HepG2 (cell line): ENCODE measurements at regions not wholly inside any gene's neighbourhood (a gene's known extent, or its start where the extent isn't known, plus 50 kb on each side); places are given as distances from the start of the nearest gene placed in this dataset.

Experiments
- CHD4 ChIP-seq: fragments of 200-600 bp; sonication (generic); IDR thresholded peaks from 2 replicates; pipeline ENCODE4 v1.7.0; 2017; ENCODE audit warnings: mild to moderate bottlenecking, low read length, borderline replicate concordance
- CTCF ChIP-seq: sonication (generic); formaldehyde crosslinking; IDR thresholded peaks from 2 replicates; pipeline ENCODE4 v1.5.0; 2020; ENCODE audit warnings: mild to moderate bottlenecking, missing genetic modification reagents, moderate library complexity
- POGZ ChIP-seq: sonication (generic); formaldehyde crosslinking; IDR thresholded peaks from 2 replicates; pipeline ENCODE4 v1.4.0; 2020; ENCODE audit warnings: mild to moderate bottlenecking, missing genetic modification reagents
- RAD21 ChIP-seq: fragments of 450-650 bp; formaldehyde crosslinking; IDR thresholded peaks from 2 replicates; pipeline ENCODE4 v1.5.0; 2020; ENCODE audit warnings: mild to moderate bottlenecking

GRCh38 chr21:20031807-20032206 is 966.4 kb upstream of the NCAM2 start:
- TF ChIP-seq CHD4 (no peak), RAD21 (CRISPR knock-in tag) (no peak), CTCF (no peak), POGZ (no peak)
